T-helper 22 cell (primary cell): ENCODE measurements at regions not wholly inside any gene's neighbourhood (a gene's known extent, or its start where the extent isn't known, plus 50 kb on each side); places are given as distances from the start of the nearest gene placed in this dataset.

ENCODE experiments used
- DNase-seq: peaks from one replicate; pipeline ENCODE4 v3.0.0-alpha.2; 2020; ENCODE audit warnings: low read depth

DNA sequence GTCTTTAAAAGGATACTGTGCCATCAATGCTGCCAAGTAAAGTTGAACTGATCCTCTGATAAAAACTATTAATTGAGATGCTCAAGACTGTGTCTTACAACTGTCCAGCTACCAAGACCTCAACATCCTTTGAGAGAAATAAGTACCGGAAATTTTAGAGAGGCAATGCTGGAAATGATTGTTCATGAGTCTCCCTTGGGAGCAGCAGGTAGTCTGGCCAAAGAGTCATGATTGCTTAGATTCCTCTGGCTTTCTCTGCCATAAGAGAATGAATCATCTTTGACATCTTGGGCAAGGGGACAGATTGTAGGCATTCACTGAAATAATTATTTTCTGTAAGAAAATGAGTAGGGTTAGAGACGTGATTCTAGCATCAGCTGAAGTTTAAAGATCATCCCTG, 466.6 kb upstream of the DAB2 start:
- DNase-seq, result no peak

DNA sequence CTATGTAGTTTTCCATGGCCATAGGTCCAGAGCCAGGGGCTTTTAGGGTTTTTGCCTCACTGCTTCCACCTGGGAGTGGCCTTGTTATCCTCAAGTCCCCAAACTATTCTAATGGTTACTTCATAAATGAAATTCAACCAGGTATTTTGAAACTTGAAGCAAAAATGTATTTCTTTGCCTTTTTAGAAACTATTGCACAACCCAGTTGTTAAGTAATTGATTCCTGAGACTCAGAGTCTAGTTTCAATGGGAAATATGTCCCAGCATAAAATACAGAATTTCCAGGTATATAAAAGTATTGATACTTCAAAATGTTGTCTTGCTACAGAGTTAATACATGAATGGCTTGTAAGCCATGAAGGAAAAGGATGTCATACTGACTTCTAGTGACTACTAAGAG, 456.2 kb upstream of the DAB2 start:
- DNase-seq, result no peak

DNA sequence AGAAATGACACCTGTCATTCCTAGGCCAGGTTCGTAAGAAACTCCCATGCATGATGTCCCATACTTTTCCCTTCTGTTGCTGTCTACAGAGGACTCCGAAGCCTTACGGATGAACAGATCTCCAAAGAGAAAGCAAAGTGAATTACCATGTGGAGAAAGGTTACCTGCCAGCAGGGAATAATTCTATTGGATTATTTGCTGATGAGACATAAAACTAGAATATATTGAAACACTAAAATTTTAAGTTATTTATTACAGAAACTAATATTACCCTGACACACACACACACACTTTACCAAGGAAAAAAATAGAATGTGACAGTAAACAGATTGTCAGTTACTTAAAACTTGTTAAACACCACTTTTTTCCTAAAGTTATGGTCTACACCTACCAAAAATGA, 452.7 kb upstream of the DAB2 start:
- no peak for DNase-seq

DNA sequence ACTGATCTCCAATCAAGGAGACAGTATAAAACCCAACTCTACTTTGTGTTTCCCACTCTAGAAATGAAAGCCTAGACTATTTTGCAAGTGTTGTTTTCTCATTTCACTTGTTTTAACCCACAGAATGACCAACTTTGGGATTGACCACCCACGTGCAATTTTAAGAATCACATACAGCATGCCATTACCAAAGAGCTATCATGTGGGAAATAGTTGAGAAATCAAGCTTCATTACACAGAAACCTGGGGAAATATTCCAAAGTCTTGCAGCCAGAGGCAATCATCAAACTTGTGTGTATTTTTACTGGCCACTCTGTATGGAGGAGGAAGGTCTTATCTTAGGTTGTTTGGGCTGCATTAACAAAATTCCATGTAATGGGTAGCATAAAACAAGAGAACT, 451.4 kb upstream of the DAB2 start:
- DNase-seq, result no peak

DNA sequence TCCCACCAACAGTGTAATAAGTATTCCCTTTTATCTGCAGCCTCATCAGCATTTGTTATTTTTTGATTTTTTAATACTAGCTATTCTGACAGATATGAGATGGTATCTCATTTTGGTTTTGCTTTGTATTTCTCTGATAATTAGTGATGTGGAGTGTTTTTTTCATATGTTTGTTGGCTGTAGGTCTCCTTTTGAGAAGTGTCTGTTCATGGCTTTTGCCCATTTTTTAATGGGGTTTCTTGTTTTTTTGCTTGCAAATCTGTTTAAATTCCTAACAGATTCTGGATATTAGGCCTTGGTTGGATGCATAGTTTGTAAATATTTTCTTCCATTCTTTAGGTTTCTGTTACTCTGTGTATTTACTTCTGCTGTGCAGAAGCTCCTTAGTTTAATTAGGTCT, 445.4 kb upstream of the DAB2 start:
- DNase-seq, result no peak

DNA sequence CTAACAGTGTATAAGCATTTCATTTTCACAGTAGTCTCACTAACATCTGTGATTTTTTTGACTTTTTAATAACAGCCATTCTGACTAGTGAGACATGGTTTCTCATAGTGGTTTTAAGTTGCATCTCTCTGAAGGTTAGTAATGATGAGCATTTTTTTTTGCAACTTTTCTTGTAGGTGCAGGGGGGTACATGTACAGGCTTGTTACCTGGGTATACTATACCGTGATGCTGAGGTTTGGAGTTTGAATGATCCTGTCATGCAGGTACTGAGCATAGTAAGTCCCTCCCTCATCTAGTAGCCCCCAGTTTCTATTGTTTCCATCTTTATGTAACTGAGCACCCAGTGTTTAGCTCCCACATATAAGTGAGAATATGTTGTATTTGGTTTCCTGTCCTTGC, 444.6 kb upstream of the DAB2 start:
- no peak for DNase-seq

DNA sequence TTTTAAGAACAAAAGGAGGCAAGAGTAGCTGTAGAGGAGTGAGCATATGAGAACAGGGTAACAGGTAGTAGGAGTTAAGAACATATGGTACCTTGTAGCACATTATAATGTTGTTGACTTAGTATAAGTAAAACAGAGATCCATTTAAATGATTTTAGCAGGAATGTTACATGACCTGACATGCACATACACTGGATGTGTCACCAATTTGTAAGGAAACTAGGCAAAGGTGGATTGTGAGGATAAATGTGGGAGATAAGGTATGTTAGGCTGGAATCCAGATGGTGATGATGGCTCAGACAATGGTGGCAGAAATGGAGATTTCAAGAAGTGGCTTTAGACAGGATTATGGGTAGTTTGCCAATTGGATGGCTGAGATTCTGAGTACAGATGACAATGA, 443.1 kb upstream of the DAB2 start:
- no peak for DNase-seq

DNA sequence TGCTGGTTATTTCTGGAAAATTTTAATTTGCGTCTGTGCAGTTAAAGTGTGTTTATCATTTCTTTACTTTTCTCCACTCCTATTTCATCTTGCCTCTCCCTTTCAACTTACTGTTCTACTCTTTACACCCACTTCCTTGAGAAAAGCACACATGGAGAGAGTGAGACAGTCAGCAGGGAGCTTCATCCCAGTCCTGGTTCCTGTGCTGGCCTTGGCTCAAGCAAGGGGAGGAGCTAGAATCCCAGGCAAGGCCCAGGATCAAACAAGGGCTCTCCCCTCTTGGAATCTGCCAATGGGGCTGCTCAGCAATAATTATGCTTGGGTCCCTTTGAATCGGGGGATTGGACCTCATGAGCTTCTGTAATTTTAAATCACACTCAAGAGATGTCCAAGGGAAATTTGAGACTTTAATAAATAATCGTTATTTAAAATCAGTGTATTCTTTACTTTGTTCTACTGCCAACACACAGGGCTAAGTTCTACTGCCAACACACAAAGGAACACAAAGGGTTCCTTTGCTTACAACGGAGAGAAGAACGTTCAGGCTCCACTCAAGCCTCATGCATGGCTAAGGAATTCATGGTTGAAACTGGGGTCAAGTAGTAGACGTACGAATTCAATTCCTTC, 439.3 kb upstream of the DAB2 start:
- DNase-seq, result no peak

DNA sequence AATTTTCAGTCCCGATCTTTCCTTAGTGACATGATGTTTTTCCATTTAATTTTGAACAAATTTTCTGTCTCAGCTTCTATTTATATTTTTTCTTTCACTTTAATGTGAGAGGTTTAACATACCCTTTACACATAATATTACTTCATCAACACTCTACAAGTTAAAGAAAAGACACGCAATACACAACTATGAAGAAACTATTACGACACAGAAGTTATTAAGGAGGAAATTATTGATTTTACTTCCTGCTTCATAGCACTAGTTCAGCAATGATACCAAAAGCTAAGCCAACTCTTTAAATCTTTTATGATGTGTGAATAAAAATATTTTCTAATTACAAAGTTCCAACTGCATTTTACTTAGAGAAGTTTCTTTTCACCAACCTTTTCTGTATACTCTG, 432.3 kb upstream of the DAB2 start:
- DNase-seq, result no peak

DNA sequence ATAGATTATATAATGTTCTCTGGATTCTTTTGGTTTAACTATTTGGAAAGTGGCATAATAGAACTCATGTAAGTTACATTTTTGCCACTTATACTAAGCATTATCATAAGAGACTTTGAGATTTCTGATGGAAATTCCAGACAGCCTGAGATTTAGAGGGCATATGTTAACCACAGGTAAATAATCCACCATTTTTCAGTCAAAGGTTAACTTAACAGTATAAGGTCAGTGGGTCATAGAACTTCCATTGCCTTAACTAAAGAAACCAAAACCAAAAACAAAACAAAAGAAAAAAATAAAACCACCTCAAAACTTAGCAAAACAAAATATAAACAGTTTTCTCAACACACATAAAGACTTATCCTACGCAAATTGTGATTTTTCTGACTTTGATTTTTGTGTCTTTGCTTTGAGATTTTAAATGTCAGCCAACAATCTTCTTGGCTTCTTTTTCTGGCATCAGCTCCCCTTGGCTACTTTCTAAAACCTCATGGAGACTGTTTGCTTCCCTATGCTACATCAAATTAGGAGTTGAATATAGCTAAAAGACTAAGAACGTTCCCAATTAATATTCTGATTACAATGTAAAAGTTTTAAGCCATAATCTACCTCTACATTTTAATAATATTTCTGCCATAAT, 430.1 kb upstream of the DAB2 start:
- no peak for DNase-seq

DNA sequence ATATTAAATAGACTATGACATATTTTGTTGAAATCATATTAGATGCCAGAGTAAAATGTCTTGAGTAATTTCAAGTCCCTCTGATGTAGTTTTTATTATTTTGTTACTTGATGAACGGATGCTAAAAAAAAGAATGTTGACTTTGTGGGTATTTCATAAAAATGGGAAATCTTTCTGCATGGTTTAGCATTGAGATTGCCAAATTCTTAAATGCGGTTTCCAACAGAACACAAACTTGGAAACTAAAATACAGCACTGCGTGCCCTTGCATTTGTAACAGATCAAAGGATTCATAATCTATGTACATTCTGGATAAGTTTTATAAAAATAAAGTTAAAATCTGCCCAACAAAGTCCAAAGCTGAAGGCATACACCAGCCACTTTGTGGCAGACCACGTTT, 425.5 kb upstream of the DAB2 start:
- DNase-seq, result no peak

DNA sequence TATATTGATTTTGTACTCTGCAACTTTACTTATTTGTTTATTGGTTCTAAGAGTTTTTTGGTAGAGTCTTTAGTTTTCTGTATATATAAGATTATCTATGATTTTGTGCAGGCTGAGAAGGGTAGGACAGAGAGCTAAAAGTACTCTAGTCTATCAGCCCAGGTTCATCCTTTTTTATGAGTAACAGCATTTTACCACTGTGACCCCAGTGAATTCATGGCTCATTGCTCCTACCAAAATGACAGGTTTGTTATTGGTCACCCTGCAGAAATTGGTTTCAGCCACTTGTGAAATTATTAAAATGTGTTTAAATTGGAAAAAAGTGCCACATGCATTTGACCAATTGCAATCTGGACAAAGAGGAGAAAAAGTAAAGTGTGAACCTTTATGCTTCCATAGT, 421.4 kb upstream of the DAB2 start:
- DNase-seq, result no peak

DNA sequence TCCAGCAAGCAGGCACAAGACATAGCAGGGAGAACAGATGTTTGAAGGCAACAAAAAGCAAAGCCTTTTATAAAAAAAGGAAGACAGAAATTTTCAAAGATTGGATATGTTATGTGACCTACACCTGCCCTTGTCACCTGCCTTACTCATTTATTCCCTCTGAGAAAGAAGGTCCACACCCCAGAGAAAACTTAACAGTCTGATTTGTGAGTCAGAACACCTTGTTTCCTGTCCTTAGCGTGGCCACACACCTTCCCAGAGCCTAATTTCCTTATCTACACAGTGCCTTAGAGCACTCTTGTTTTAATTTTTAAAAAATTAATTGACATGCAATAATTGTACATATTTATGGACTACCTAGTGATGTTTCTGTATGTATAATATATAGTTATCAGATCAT, 419.0 kb upstream of the DAB2 start:
- no peak for DNase-seq

DNA sequence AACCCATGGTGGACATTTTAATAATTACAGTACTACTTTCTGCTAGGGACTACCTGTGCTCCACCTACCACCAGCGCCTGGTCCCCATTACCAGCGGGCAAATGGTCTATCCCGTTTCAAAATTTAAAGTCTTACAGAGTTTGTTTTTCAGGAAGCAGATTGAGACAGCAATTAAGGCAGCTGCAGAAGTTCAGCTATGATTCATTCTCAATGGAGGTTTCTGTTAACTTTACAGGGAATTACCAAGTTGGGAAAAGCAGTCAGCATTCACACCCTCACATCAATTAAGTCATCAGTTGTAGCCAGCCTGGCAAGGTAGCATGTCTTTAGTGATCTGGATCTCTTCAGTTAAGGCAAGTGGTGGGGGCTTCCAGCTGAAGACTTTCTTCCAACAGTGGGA, 410.6 kb upstream of the DAB2 start:
- no peak for DNase-seq

DNA sequence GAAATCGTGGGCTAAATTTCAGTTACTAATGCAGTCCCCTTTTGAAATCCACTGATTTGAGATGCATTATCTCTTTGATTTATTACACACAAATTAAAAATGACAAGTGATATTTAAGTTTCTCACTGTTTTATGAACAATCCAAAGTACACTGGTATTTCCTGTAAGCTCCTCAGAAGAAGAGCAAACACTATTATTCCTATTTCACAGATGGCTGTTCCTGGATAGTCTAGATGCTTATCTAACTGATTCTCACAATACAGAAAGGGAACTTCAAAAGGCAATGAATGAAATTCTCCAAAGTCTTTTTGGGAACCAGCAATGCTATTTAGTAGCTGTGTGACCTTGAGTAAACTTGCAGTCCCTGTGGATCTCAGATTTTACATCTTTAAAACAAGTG, 404.7 kb upstream of the DAB2 start:
- DNase-seq, result no peak

DNA sequence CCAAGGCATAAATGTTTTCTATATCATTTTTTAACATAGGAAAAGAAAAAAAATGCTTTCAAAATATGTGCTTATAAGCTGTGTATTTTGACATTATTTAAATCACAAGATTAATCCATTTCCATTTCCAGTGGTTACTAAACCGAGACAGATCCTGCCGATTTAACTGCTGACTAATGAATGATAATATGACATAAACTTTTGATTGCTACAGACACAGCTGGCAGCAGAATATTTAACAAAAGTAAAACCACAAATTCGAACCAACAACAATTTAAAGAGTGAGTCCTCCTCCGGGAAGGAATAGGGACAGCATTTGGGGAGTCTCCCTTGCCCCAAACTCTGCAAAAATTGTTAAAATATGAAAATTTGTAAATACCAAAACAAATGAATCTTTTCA, 401.3 kb upstream of the DAB2 start:
- no peak for DNase-seq

DNA sequence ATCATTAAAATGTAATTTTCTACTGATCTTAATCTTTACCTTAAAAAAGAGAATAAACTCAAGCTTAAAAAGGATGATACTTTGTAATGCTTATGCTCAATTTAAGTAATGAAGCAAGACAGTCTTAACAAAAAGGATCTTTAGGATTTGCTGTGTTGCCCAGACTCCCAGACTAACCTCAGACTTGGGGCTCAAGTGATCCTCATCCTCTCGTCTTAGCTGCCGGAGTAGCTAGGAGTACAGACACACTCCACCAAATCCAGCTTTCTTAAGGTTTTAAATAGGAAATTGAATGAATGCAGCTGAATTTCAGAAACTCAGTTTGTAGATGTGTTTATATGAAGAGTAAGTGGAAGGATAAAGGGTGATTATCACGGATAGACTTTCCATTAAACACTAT, 400.5 kb upstream of the DAB2 start:
- DNase-seq, result no peak

DNA sequence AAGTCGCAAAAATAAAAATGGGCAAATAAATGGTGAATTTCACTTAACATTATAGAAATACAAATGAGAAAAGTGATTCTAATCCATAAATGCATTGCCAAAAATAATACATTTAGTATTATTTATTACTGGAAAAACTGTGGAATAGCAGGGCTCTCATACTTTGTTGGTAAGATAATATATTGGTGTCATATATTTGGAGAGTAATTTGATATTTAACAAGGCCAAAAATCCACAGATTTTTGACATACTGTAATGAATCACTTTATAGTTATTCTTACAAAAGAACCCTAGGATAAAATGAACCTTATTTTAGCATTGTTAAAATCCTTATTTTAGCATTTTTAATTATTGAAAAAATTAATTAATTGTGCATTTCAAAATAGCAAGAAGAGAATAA, 397.2 kb upstream of the DAB2 start:
- DNase-seq, result no peak

DNA sequence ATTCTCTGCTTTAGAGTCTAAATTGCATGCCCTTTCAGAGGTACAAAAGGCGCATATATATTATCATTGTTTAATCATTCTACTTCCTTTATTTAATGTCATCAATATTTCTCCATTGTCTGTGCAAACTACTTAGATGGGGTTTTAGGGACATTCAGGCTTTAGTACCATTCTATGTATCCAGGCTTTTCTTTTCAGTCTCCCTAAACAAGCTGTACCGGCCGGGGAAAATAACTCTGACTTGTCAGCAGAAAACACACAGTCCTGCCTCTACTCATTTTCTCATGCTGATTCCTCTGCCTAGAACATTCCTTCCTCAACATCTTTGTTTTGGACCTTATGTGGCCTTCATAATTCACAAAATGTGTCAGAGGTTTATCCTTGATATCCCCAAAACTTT, 392.1 kb upstream of the DAB2 start:
- DNase-seq, result no peak

DNA sequence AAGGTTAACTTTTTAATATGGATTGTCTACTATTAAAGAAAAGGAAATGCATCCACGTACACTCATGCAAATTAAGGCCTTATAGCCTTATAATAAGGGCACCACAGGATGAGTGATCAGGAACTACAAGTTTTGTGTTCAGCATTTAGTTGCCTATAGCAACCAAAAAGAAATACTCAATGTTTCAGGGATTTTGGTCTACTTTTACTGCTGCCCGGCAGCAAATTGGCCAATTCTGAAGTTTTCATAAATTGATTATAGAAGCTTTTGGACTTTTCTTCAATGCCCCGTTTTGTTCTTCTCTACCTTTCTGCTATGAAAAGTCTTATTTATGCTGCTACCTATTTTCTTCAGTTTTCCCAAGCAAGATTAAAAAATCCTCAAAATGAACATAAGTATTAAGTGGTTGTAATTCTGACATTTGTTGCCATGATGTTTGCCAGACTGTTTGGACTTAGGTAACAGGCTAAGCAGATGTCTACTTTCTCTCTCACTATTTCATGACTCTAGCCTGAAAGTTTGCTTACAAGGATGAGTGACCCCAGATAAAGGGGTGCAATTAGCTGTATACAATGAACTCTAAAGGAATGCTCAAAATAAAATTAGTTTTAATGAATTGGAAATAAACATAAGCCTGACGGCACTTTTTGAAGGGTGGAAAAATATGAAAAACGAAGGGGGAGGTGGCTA, 391.5 kb upstream of the DAB2 start:
- no peak for DNase-seq

DNA sequence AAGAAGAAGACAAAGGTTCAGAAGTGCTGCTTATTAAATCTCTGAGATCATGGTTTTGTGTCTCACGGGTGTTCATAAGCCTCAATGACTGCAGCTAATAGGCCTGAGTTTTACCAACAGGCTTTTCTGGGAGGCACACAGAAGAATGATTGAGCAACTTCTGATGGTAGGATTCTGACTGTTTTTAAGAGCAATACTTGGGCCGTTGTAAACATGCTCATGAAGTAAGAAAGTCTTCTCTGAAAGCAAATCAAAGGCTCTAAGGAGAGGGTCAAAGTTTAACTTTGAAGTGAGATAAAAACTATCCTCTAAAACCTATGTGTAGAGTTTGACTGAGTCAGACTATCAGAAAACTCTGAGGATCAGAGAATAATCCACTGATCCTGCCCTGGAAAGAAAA, 390.9 kb upstream of the DAB2 start:
- no peak for DNase-seq

DNA sequence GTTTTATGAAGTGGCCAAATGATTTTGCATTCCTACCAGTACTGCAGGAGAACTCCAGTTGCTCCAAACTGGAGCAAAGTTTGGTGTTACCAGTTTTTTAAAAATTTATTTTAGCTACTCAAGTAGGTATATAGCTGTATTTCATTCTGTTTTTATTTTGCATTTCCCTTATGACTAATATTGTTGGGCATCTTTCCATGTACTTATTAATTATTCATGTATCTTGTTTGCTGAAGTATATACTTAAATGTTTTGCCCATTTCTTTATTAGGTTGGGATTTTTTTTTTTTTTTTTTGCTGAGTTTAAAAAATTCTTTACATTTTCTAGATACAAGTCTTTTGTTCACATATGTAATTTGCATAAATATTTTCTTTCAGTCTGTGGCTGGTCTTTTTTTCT, 386.6 kb upstream of the DAB2 start:
- DNase-seq, result no peak

DNA sequence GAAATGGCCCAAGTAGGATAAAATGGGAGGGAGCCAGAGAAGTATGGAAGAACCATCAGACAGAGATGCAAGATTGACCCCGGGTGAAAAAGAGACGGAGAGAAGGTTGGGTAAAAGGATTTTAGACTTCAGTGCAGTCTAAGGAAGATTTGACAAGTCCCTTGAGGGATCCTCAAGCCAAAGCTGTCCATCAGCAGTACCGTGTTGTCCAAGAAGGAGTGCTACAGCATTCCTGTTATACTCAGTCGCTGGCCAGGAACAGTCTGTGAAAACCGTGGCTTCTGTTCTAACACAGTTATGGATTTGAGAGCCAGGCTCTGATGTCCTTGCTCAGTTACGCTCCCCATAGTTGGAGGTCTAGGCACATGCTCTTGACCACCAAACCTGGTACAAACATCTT, 383.9 kb upstream of the DAB2 start:
- DNase-seq, result no peak

DNA sequence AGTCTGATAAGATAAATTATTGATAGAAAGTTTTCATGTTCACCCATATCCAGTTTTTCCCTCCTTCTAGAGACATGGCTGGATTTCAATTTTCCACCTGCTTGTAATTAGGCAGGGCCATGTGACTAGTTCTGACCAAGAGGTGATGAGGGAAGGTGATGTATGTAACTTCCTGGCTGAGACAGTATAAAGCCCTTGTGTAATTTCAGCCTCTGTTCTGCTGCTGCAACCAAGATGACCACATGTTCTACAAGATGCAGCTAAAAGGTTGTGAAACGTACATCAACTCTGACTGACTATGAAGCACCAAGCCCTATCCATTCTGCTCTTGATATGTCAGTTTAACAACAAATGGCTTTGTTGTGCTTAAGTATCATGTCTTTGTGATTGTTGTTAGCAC, 376.5 kb upstream of the DAB2 start:
- no peak for DNase-seq
